ENCODE measurements at regions not wholly inside any gene's neighbourhood (a gene's known extent, or its start where the extent isn't known, plus 50 kb on each side); places are given as distances from the start of the nearest gene placed in this dataset.

GRCh38 chrX:3550871-3551270 lies 162.6 kb downstream of the PRKX start:
- no peak for TF ChIP-seq CTCF (IDR thresholded peaks at IDR 0.05; ENCODE audit: low read length, missing control alignments)
- H3K4me3 ChIP-seq (replicated peaks; ENCODE audit: low read depth, low read length) = no peak overlapping the region
- no peak for DNase-seq (ENCODE audit: low read depth)

- peak; percentile 23 for DNase-seq (ENCODE audit: low read depth)
- H3K4me3 ChIP-seq (replicated peaks; ENCODE audit: low read depth, low read length) = no peak overlapping the region
- no peak for TF ChIP-seq CTCF (IDR thresholded peaks at IDR 0.05; ENCODE audit: low read length, missing control alignments)
Observed at GRCh38 chrX:3550160-3550751, 163.2 kb downstream of the PRKX start.

- peak; percentile 45 for DNase-seq (ENCODE audit: low read depth)
- peak overlapping the region; percentile 34 for H3K4me3 ChIP-seq (replicated peaks; ENCODE audit: low read depth, low read length)
- TF ChIP-seq CTCF (IDR thresholded peaks at IDR 0.05; ENCODE audit: low read length, missing control alignments) = no peak
Observed at GRCh38 chrX:3549411-3549911, 164.0 kb downstream of the PRKX start.

- peak; percentile 38 for TF ChIP-seq CTCF (IDR thresholded peaks at IDR 0.05; ENCODE audit: low read length, missing control alignments)
- DNase-seq (ENCODE audit: low read depth) = peak; percentile 77
- H3K4me3 ChIP-seq (replicated peaks; ENCODE audit: low read depth, low read length) = peak overlapping the region; percentile 34
Observed at GRCh38 chrX:3548765-3549391, 164.6 kb downstream of the PRKX start.

- DNase-seq (ENCODE audit: low read depth) = no peak
- no peak overlapping the region for H3K4me3 ChIP-seq (replicated peaks; ENCODE audit: low read depth, low read length)
- no peak for TF ChIP-seq CTCF (IDR thresholded peaks at IDR 0.05; ENCODE audit: low read length, missing control alignments)
Observed at GRCh38 chrX:3545901-3546300, 167.5 kb downstream of the PRKX start.

- TF ChIP-seq CTCF (IDR thresholded peaks at IDR 0.05; ENCODE audit: low read length, missing control alignments) = no peak
- no peak for DNase-seq (ENCODE audit: low read depth)
- no peak overlapping the region for H3K4me3 ChIP-seq (replicated peaks; ENCODE audit: low read depth, low read length)
Observed at GRCh38 chrX:3541336-3541735, 172.1 kb downstream of the PRKX start.

GRCh38 chrX:3540105-3540504 lies 173.3 kb downstream of the PRKX start:
- TF ChIP-seq CTCF (IDR thresholded peaks at IDR 0.05; ENCODE audit: low read length, missing control alignments) = no peak
- H3K4me3 ChIP-seq (replicated peaks; ENCODE audit: low read depth, low read length) = no peak overlapping the region
- DNase-seq (ENCODE audit: low read depth) = no peak

Measured in fibroblast of pulmonary artery (primary cell).